ENCODE measurements at regions not wholly inside any gene's neighbourhood (a gene's known extent, or its start where the extent isn't known, plus 50 kb on each side); places are given as distances from the start of the nearest gene placed in this dataset.

GRCh38 chr9:81874931-81875330 lies 53.3 kb upstream of the SPATA31D4 start:
- peaks cover 14% of the 10 kb centered on the region for H3F3A ChIP-seq (replicated peaks; ENCODE audit: insufficient read depth)
- H3K27ac ChIP-seq (ENCODE audit: low read depth in 2 of 2, low read length in 1 of 2), result peak overlapping the region in 1 of 2 experiments; percentile 75; a peak in 2 of 4 replicates
- H3K9ac ChIP-seq, result no peak overlapping the region
- ChIA-PET POLR2A (no interaction called here), CTCF (no interaction called here)
- no peaks in the 10 kb centered on the region for H3K9me2 ChIP-seq
- H3K36me3 ChIP-seq (replicated peaks in 1 of 2; ENCODE audit: control insufficient read depth in 1 of 2, insufficient read depth in 2 of 2, low read length in 1 of 2), result no peaks in the 10 kb centered on the region
- no peak overlapping the region for H3K4me3 ChIP-seq (ENCODE audit: low read depth in 2 of 2, low read length in 1 of 2)
- H3K4me1 ChIP-seq (ENCODE audit: control insufficient read depth in 1 of 2, insufficient read depth in 2 of 2, low read depth in 1 of 2, low read length in 1 of 2), result 0 out of 4 replicates have a peak, but pooled peaks cover 0 to 6% of the 10 kb centered on the region in 2 experiments
- H2AFZ ChIP-seq (ENCODE audit: low read depth), result peak overlapping the region; percentile 48; the same call in 1 of the 2 replicates
- TF ChIP-seq CTCF (IDR thresholded peaks at IDR 0.05) (no peak), TAF1 (IDR thresholded peaks at IDR 0.05; ENCODE audit: borderline replicate concordance, low read depth, low read length) (no peak)
- H3K79me2 ChIP-seq (ENCODE audit: insufficient read depth), result no peaks in the 10 kb centered on the region
- peak overlapping the region; percentile 26; the same call in 1 of the 2 replicates for H3K4me2 ChIP-seq
- no peak for DNase-seq
- H3K9me3 ChIP-seq, result no peaks in the 10 kb centered on the region
- no peaks in the 10 kb centered on the region for H3K27me3 ChIP-seq (ENCODE audit: insufficient read depth)
- no peaks in the 10 kb centered on the region for H4K20me1 ChIP-seq (ENCODE audit: insufficient read depth)
- WGBS (ENCODE audit: low lambda C conversion rate), result 64% methylated on average over 4 of the region's 4 CpGs

- 94% methylated on average over 7 of the region's 9 CpGs for WGBS (ENCODE audit: low lambda C conversion rate)
- no peaks in the 10 kb centered on the region for H4K20me1 ChIP-seq (ENCODE audit: insufficient read depth)
- H3K4me3 ChIP-seq (ENCODE audit: low read depth in 2 of 2, low read length in 1 of 2), result no peak overlapping the region
- H3K79me2 ChIP-seq (ENCODE audit: insufficient read depth), result no peaks in the 10 kb centered on the region
- H3K4me1 ChIP-seq (ENCODE audit: control insufficient read depth in 1 of 2, insufficient read depth in 2 of 2, low read depth in 1 of 2, low read length in 1 of 2), result no peaks in the 10 kb centered on the region
- no peaks in the 10 kb centered on the region for H3K27me3 ChIP-seq (ENCODE audit: insufficient read depth)
- H3K9ac ChIP-seq, result no peak overlapping the region
- H3F3A ChIP-seq (replicated peaks; ENCODE audit: insufficient read depth), result peaks cover 3% of the 10 kb centered on the region
- no peak for TF ChIP-seq YY1 (IDR thresholded peaks at IDR 0.05; ENCODE audit: low read depth)
- TF ChIP-seq, protein P1, sequence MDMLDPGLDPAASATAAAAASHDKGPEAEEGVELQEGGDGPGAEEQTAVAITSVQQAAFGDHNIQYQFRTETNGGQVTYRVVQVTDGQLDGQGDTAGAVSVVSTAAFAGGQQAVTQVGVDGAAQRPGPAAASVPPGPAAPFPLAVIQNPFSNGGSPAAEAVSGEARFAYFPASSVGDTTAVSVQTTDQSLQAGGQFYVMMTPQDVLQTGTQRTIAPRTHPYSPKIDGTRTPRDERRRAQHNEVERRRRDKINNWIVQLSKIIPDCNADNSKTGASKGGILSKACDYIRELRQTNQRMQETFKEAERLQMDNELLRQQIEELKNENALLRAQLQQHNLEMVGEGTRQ (IDR thresholded peaks at IDR 0.05; ENCODE audit: borderline replicate concordance, low read depth, low read length), result no peak
- H3K9me3 ChIP-seq, result no peaks in the 10 kb centered on the region
- no peak for DNase-seq
- ChIA-PET POLR2A (no interaction called here), CTCF (interaction anchor here (0.9 kb wide), 1 partner anchor 11 kb away, joined by 3 read pairs; no protein-coding TSS in a partner anchor)
- H3K27ac ChIP-seq (ENCODE audit: low read depth in 2 of 2, low read length in 1 of 2), result no peak overlapping the region
- 0 out of 2 replicates have a peak overlapping the region, but pooled peaks have one; percentile 35 for H2AFZ ChIP-seq (ENCODE audit: low read depth)
- H3K4me2 ChIP-seq, result no peak overlapping the region
- no peaks in the 10 kb centered on the region for H3K36me3 ChIP-seq (replicated peaks in 1 of 2; ENCODE audit: control insufficient read depth in 1 of 2, insufficient read depth in 2 of 2, low read length in 1 of 2)
- H3K9me2 ChIP-seq, result no peaks in the 10 kb centered on the region
Measured at GRCh38 chr9:81877047-81877446, 51.2 kb upstream of the SPATA31D4 start.
